Ishikawa (cell line): ENCODE measurements at regions not wholly inside any gene's neighbourhood (a gene's known extent, or its start where the extent isn't known, plus 50 kb on each side); places are given as distances from the start of the nearest gene placed in this dataset.

ENCODE experiments used
- CEBPB ChIP-seq: IDR thresholded peaks from 2 replicates; pipeline ENCODE4 v1.6.1; 2012
- RAD21 ChIP-seq: IDR thresholded peaks from 2 replicates; pipeline ENCODE4 v1.6.1; 2012; ENCODE audit warnings: low read depth
- TAF1 ChIP-seq: IDR thresholded peaks from 2 replicates; pipeline ENCODE4 v1.6.1; 2012; ENCODE audit warnings: low read depth, mild to moderate bottlenecking
- TF ChIP-seq, protein P1 (sequence below): IDR thresholded peaks from 2 replicates; pipeline ENCODE4 v1.6.1; 2012

DNA sequence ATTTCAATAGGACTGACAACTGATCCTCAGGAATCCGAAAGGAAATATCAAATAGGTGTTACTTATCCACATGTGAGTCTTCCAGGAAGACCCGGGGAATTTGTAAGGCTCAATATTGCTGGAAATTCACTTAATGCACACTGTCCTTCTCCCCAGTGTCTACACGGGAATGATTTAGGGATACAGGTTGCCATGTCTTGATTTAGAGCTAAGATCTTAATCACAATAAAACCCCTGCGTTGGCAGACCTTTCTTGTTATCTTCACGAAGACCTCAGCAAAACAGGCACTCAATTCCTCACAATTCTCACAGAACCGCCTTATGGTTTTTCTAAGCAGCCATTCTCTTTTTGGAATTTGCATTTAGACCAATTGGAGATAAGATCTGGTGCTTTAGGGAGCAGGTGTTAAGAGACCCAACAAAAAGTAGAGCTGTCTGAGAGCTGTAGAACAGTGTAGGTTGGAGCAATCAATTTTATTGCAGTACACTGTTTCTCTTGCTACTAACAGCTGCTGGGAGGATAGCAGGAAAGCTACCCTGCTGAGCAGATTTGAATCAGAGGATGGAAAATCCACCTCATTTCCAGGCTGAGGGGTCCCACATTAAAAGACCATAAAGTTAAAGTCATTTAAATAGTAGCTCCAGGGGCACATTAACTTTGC, 925.7 kb downstream of the EPHA3 start:
- TF ChIP-seq RAD21 (no peak), CEBPB (no peak), TAF1 (no peak)
- TF ChIP-seq, protein P1, sequence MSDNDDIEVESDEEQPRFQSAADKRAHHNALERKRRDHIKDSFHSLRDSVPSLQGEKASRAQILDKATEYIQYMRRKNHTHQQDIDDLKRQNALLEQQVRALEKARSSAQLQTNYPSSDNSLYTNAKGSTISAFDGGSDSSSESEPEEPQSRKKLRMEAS: no peak
